ENCODE measurements at regions not wholly inside any gene's neighbourhood (a gene's known extent, or its start where the extent isn't known, plus 50 kb on each side); places are given as distances from the start of the nearest gene placed in this dataset.
"Not testable (repeated sequence)": the region's sequence is repeated elsewhere in the genome, so short reads cannot be mapped to it uniquely, and the experiment has no call there.

DNA sequence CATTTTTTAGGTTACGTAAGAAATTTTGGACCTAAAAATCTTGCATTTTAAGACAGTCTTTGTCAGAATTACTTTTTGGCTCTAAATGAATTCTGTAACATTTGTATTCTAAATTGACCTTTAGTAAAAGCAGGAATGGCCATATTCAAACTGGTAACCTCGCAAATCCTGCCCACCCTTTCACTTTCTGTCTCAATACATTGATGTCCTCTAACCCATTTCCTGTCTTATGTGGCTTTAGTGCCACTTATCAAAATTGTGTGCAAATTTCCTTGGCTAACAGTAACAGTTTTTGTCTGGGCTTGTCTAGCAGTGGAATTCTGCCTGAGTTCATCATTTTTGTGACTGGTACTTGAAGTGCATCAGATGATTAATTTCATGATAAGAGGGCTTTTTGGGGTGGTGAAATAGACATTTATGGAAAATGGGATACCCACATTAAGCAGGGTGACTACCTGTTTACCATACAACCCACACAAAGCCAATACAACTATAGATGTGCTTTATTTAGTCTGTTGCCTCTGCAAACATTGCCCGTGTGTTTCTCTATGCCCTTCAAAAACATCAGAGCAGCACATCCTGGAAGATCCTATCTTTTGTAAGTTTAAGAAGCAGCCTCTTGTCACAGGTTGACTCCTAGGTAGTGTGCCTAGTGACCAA, 98.7 kb upstream of the FAM72C start:
- H3K9me3 ChIP-seq (replicated peaks in 1 of 3); H3K4me3 ChIP-seq; H3K27me3 ChIP-seq; H3K27ac ChIP-seq; intact Hi-C loops (cut with DNase I); H3K36me3 ChIP-seq (replicated peaks in 1 of 2); DNase-seq; H3K4me1 ChIP-seq (replicated peaks in 1 of 2): not testable (repeated sequence)
- WGBS, 4 donors: no CpG with 5 or more reads among the region's 3 CpGs

DNA sequence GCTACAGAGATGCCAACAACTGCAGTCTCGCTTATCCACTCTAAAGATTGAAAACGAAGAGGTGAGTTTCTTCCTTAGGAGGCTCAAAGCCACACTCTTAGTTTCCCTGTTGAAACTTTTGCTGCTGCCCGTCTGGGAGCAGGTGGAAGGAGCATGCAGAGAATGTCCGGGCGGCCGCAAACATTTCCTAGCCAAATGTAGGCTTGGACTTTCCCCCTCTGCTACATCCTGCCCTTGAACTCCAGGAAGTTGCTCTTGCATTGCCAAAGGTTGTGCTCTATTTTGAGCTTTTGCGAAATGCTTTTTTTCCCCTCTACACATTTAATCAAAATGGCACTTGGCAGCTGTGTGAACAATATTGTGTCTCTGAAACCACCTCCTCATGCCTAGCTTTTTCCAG, 95.3 kb upstream of the FAM72C start:
- DNase-seq; H3K27ac ChIP-seq; H3K9me3 ChIP-seq (replicated peaks in 1 of 3); H3K27me3 ChIP-seq; intact Hi-C loops (cut with DNase I); H3K4me3 ChIP-seq; H3K36me3 ChIP-seq (replicated peaks in 1 of 2); H3K4me1 ChIP-seq (replicated peaks in 1 of 2): not testable (repeated sequence)
- no CpG with 5 or more reads among the region's 7 CpGs for WGBS, 4 donors

DNA sequence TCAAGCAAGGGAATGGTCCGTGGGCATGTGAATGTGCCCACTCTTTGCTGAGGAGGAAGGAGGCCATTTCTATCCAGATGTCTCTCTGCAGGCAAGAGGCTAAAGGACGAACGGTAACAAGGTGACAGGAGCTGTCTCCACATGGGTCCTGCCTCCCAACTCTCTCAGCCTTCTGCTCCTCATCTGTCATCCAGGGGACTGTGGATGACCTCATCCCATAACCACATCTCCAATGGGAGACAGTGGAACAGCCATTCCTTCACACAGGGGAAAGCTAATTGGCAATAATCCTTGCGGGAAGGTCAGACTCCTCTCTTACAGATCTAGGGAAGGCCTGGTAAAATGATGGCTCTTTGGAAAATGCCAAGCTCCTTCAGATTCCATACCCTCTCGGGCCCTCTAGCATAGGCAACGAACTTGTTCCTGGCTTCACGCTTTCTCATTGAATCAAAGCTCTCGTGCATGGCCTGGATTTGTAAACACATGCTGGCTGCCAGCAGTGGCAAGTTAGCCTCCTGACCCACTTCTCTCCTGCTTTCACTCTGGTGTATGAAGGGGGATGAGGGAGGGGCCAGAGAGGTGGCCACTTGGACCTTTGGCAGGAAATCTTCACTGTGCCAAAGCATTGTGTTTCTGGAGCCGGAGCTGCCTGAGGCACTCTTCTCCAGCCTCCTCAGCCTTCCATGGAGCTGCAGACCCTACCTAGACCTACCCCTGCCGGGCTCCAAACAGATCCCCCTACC, 94.5 kb upstream of the FAM72C start:
- H3K9me3 ChIP-seq (replicated peaks in 1 of 3); H3K36me3 ChIP-seq (replicated peaks in 1 of 2); DNase-seq; intact Hi-C loops (cut with DNase I); H3K27me3 ChIP-seq; H3K4me1 ChIP-seq (replicated peaks in 1 of 2); H3K4me3 ChIP-seq; H3K27ac ChIP-seq: not testable (repeated sequence)
- WGBS, 4 donors: 72 to 73% methylated on average over 4 of the region's 10 CpGs; no CpG with 5 or more reads in 2 of the 4 donors

DNA sequence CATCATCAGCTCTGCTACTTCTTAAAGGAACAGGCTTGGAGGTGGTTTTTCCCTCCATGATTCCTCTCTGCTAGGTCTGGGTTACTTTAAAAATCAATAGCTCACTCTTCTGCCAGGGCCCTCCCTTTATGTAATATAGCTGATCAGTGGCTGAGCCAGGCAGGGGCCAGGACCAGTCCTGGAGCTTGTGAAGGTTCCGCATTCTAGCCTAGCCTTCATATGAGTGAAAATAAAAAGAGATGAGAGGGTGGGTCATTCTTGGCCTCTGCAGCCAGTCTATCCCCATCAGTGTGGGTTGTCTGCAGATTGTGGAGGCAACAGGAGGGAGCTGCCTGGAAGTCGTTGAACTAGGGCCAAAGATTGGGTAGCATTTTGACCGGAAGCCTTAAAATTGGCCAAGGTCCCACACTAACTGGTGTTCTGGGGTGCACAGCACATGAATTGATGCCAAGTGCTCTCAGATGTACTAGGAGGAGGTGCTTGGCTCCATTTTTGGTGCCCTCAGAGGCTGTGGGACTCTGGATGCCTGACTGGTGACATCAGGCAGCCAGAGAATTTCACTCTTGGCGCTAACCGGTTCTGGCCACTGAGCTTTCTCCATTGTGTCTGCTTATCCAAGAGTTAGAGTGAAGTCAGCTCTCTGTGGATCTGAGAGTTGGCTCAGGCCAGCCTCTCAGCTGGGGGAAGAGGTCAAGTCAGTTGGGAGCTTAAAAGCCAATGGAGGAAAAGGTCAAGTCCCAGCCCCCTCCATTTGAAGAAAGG, 93.7 kb upstream of the FAM72C start:
- intact Hi-C loops (cut with DNase I); H3K4me1 ChIP-seq (replicated peaks in 1 of 2); DNase-seq; H3K27ac ChIP-seq; H3K27me3 ChIP-seq; H3K36me3 ChIP-seq (replicated peaks in 1 of 2); H3K9me3 ChIP-seq (replicated peaks in 1 of 3); H3K4me3 ChIP-seq: not testable (repeated sequence)
- WGBS, 4 donors: no CpG with 5 or more reads among the region's 5 CpGs

DNA sequence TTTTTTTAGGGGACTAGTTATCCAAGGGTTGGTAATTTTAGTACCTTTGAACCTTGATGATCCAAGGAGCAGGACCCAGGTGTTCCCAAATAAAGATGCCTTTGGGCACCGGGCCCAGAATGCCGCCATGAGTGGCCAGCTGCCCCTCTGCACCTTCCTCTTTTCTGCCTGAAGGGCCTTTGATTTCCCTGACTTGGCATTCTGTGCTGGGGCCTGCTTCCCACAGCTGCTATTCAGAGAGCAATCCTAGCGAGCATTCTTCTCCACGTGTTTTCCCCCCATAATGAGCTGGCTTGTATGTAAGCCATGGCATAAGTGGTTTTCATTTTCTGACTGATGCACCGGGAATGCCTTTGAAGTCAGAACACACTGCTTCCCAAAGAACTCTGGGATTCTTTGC, 77.6 kb upstream of the FAM72C start:
- H3K27ac ChIP-seq; DNase-seq; H3K9me3 ChIP-seq (replicated peaks in 1 of 3); H3K4me1 ChIP-seq (replicated peaks in 1 of 2); intact Hi-C loops (cut with DNase I); H3K36me3 ChIP-seq (replicated peaks in 1 of 2); H3K27me3 ChIP-seq; H3K4me3 ChIP-seq: not testable (repeated sequence)
- WGBS, 4 donors: no CpG with 5 or more reads among the region's 5 CpGs

DNA sequence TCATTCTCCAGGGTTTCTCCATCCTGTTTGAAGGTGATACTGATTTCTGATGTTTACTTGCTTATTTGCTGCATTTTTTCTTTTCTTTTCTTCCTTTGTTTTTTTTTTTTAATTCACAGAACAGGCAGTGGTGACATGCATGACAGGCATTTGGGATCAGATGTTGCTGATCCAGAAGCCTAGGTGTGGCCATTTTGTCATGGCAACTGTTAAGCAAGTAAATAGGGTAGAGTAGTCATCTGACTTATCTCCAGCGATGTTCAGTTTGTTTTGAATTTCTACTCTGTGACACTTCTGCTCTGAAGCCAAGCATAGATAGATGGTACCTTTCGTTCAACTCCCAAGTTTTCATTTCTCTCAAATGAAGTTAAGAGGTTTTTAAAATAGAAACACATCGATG, 74.9 kb upstream of the FAM72C start:
- H3K4me1 ChIP-seq (replicated peaks in 1 of 2); H3K36me3 ChIP-seq (replicated peaks in 1 of 2); H3K9me3 ChIP-seq (replicated peaks in 1 of 3); H3K4me3 ChIP-seq; intact Hi-C loops (cut with DNase I); H3K27me3 ChIP-seq; H3K27ac ChIP-seq; DNase-seq: not testable (repeated sequence)
- no CpG with 5 or more reads among the region's 3 CpGs for WGBS, 4 donors

DNA sequence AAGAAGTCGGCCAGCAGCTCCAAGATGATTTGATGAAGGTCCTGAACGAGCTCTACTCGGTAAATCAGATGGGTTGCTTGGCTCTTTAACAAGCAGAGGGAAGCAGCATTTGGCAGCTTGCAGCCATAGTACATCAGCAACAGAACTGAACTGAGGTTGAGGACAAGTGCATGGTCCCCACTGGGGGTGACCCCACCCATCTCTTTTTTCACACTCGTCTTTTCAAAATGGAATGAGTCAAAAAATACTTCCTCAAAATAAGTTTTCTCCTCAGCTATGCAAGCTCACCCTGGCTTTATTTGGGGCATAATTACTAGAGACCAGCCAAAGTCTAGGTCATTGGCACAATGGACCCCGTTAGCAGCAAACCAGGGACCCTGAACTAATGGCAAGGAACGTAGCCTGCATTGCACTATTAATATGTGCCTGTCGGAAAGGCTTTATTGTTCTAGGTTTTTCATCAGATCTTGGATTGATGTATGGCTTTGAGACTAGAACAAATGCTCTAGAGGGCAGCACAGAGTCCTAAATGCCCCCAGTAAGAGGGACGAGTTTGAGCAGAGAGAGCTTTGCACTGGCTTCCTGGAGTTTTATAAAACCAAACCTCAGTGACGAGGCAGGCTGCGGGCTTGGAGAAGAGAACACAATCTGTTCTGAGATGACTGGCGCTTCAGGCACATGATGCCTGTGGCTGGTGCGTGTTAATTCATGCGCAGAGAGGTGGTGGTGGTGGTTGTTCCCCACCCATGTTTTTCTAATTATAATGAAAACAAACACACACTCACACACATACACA, 74.2 kb upstream of the FAM72C start:
- 69 to 87% (median 82%) methylated on average over 5 to 7 of the region's 13 CpGs for WGBS, 4 donors
- DNase-seq: peak in 2 of 7 donors; percentile 7 to 11
- H3K27me3 ChIP-seq; H3K27ac ChIP-seq; H3K4me3 ChIP-seq; H3K36me3 ChIP-seq (replicated peaks in 1 of 2); H3K4me1 ChIP-seq (replicated peaks in 1 of 2); intact Hi-C loops (cut with DNase I); H3K9me3 ChIP-seq (replicated peaks in 1 of 3): not testable (repeated sequence)

DNA sequence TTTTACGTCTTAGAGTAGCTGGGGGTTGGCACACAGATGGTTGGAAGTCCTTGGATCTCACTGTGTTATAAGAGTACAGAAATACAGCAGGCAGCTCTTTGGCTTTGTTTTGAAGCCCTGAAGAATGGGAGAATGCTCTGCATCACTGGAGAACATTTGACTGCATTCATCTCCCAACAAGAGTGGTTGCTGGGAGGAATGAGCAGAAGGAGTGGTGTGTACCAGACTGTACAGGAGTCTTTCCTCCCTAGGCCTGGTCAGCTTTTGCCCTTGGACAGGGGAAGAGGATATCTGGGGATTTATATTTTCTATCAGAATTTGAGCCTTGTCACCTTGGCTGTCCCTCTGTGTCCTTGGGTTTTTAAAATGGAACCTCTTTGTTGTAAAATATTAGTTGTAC, 70.5 kb upstream of the FAM72C start:
- no CpG with 5 or more reads among the region's 1 CpG for WGBS, 4 donors
- H3K36me3 ChIP-seq (replicated peaks in 1 of 2); H3K4me1 ChIP-seq (replicated peaks in 1 of 2); intact Hi-C loops (cut with DNase I); H3K9me3 ChIP-seq (replicated peaks in 1 of 3); DNase-seq; H3K27me3 ChIP-seq; H3K27ac ChIP-seq; H3K4me3 ChIP-seq: not testable (repeated sequence)

DNA sequence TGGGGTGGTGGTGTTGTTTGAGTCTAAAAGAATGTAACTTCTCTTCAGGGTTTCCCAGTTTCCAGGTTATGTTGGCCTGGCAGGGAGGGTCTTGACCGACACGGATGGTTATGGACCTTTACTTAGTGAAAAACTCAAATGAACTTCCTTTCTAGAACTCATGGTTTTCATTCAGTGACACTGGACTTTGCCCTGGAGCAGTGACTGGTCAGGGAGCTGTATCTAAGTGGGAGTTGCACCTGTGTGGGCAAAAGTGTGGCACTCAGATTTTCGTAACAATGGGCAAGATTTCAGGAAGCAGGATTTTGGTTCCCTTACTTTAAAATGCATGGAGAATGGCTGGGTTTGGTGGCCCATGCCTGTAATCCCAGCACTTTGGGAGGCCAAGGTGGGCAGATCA, 68.5 kb upstream of the FAM72C start:
- H3K27me3 ChIP-seq; intact Hi-C loops (cut with DNase I); H3K27ac ChIP-seq; H3K36me3 ChIP-seq (replicated peaks in 1 of 2); H3K9me3 ChIP-seq (replicated peaks in 1 of 3); H3K4me1 ChIP-seq (replicated peaks in 1 of 2); DNase-seq; H3K4me3 ChIP-seq: not testable (repeated sequence)
- WGBS, 4 donors: no CpG with 5 or more reads among the region's 3 CpGs

DNA sequence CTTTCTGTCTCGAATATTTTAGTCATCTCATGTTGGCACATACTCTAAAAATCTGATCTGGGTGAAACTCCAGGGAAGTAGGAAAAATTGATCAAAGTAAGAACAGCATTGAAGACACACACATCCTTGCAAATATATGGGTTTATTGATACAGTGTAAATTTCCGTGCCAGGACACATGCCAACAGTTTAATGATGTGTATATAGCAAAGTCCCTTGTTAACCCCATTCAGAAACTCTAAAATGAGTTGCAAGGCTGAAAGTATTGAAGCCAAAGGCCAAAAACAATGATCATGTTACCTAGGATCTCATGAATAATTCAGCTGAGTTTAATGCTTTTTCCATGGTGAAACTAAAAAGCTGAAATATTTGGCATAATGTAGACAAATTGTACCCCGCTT, 62.3 kb upstream of the FAM72C start:
- H3K27me3 ChIP-seq; H3K36me3 ChIP-seq (replicated peaks in 1 of 2); H3K4me3 ChIP-seq; H3K27ac ChIP-seq; H3K4me1 ChIP-seq (replicated peaks in 1 of 2); intact Hi-C loops (cut with DNase I); DNase-seq; H3K9me3 ChIP-seq (replicated peaks in 1 of 3): not testable (repeated sequence)
- no CpG with 5 or more reads among the region's 3 CpGs for WGBS, 4 donors

Data from adrenal gland (tissue), 9 donors.